PFSK-1 (cell line): ENCODE measurements at regions not wholly inside any gene's neighbourhood (a gene's known extent, or its start where the extent isn't known, plus 50 kb on each side); places are given as distances from the start of the nearest gene placed in this dataset.

ENCODE experiments used
- FOXP2 ChIP-seq: optimal IDR thresholded peaks from 2 replicates; pipeline ENCODE3; 2011; ENCODE audit warnings: borderline replicate concordance, control low read depth, inconsistent platforms; ENCODE audit not compliant: insufficient read depth; ENCODE audit errors: extremely low read length, extremely low read depth
- POLR2AphosphoS5 ChIP-seq: IDR thresholded peaks from 2 replicates; pipeline ENCODE4 v1.6.1; 2012; ENCODE audit warnings: low read depth, mild to moderate bottlenecking, control low read depth, low read length, moderate library complexity
- TAF1 ChIP-seq: IDR thresholded peaks from 2 replicates; pipeline ENCODE4 v1.6.1; 2012; ENCODE audit warnings: low read length, control low read depth, borderline replicate concordance; ENCODE audit not compliant: insufficient read depth
- TF ChIP-seq, protein P1 (sequence below), 2 experiments: IDR thresholded peaks; 2 replicates each; pipeline versions ENCODE4 v1.6.1 to v1.8.0; 2011 to 2012; ENCODE audit warnings: low read depth in 2 of 2, low read length in 2 of 2, control low read depth in 1 of 2, inconsistent platforms in 1 of 2, mild to moderate bottlenecking in 1 of 2, moderate library complexity in 1 of 2; ENCODE audit not compliant: insufficient read depth in 1 of 2

DNA sequence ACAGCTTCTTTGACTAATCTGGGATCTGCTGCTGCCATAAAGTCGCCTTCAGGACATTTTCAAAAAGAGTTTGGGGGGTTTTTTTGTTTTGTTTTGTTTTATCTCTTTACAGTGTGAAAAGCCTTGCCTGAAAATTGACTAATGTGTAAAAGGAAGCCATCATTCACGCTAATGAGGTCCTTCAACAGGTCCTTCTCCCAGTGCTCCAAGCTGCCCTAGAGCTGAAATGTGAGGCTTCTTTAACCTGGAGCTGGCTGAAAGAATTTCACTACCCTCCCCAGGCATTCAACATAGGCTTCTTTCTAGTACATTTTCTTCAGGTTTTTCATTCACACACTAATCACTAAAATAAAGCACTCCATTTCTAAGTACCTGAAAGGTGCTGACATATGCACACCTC is 145.1 kb upstream of the PRDM1 start:
- TF ChIP-seq, protein P1, sequence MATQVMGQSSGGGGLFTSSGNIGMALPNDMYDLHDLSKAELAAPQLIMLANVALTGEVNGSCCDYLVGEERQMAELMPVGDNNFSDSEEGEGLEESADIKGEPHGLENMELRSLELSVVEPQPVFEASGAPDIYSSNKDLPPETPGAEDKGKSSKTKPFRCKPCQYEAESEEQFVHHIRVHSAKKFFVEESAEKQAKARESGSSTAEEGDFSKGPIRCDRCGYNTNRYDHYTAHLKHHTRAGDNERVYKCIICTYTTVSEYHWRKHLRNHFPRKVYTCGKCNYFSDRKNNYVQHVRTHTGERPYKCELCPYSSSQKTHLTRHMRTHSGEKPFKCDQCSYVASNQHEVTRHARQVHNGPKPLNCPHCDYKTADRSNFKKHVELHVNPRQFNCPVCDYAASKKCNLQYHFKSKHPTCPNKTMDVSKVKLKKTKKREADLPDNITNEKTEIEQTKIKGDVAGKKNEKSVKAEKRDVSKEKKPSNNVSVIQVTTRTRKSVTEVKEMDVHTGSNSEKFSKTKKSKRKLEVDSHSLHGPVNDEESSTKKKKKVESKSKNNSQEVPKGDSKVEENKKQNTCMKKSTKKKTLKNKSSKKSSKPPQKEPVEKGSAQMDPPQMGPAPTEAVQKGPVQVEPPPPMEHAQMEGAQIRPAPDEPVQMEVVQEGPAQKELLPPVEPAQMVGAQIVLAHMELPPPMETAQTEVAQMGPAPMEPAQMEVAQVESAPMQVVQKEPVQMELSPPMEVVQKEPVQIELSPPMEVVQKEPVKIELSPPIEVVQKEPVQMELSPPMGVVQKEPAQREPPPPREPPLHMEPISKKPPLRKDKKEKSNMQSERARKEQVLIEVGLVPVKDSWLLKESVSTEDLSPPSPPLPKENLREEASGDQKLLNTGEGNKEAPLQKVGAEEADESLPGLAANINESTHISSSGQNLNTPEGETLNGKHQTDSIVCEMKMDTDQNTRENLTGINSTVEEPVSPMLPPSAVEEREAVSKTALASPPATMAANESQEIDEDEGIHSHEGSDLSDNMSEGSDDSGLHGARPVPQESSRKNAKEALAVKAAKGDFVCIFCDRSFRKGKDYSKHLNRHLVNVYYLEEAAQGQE (IDR thresholded peaks at IDR 0.05; ENCODE audit: insufficient read depth in 1 of 2, low read depth in 2 of 2, low read length in 2 of 2) = no peak
- no peak for TF ChIP-seq POLR2AphosphoS5
- TF ChIP-seq TAF1 = no peak
- no peak for TF ChIP-seq FOXP2
